VCaP (cell line): ENCODE measurements at regions not wholly inside any gene's neighbourhood (a gene's known extent, or its start where the extent isn't known, plus 50 kb on each side); places are given as distances from the start of the nearest gene placed in this dataset.

Experiments used
- H3K27ac ChIP-seq: fragments of 450-650 bp; 2 replicates; pipeline ENCODE4 v1.5.1; 2017
- CTCF ChIP-seq: fragments of 450-650 bp; conservative IDR thresholded peaks from 2 replicates; pipeline ENCODE4 v1.5.1; 2017; ENCODE audit warnings: mild to moderate bottlenecking, moderate library complexity

GRCh38 chr6:85966828-85967227, 324.1 kb upstream of the SYNCRIP start:
- no peak overlapping the region; the same call in 1 of the 2 replicates for H3K27ac ChIP-seq
- TF ChIP-seq CTCF, result no peak

GRCh38 chr6:85961746-85962145, 319.1 kb upstream of the SYNCRIP start:
- TF ChIP-seq CTCF, result no peak
- peak overlapping the region; percentile 82 for H3K27ac ChIP-seq

GRCh38 chr6:85961125-85961524, 318.4 kb upstream of the SYNCRIP start:
- no peak for TF ChIP-seq CTCF
- peak overlapping the region; percentile 82 for H3K27ac ChIP-seq

GRCh38 chr6:85948481-85948880, 305.8 kb upstream of the SYNCRIP start:
- TF ChIP-seq CTCF, result no peak
- H3K27ac ChIP-seq, result no peak overlapping the region

GRCh38 chr6:85945459-85946185, 302.9 kb upstream of the SYNCRIP start:
- TF ChIP-seq CTCF, result no peak
- no peak overlapping the region for H3K27ac ChIP-seq

GRCh38 chr6:85944776-85945175, 302.1 kb upstream of the SYNCRIP start:
- TF ChIP-seq CTCF, result no peak
- no peak overlapping the region for H3K27ac ChIP-seq

- no peak overlapping the region for H3K27ac ChIP-seq
- TF ChIP-seq CTCF, result no peak
Observed at GRCh38 chr6:85942844-85943243, 300.2 kb upstream of the SYNCRIP start.
